HepG2 (cell line): ENCODE measurements at regions not wholly inside any gene's neighbourhood (a gene's known extent, or its start where the extent isn't known, plus 50 kb on each side); places are given as distances from the start of the nearest gene placed in this dataset.

Source experiments
- ATAC-seq: fragments of 200-7000 bp; cut with Tn5 transposase; 3 replicates; pipeline ENCODE4 v1.9.1; 2020; ENCODE audit warnings: mild to moderate bottlenecking, moderate library complexity
- BruUV-seq: library from RNA; stranded (reverse); fragments of 400-500 nt; replicated peaks from 2 replicates; lab custom pipeline; 2021; lab: Mats Ljungman, UMichigan
- CTCF ChIA-PET: fragments of 300-600 bp; formaldehyde crosslinking; extraction: SDS; loops from one replicate; lab custom pipeline; 2021; ENCODE audit warnings: low total read pairs, inconsistent platforms, low intra/inter-chr PET ratio; lab: Yijun Ruan, JAX
- POLR2A ChIA-PET: fragments of 350-600 bp; sonication (Branson Sonifier 250); formaldehyde crosslinking; loops from one replicate; lab custom pipeline; 2020; ENCODE audit warnings: antibody characterized with exemption, inconsistent platforms; lab: Yijun Ruan, JAX
- DNase-seq: peaks from one replicate; pipeline ENCODE4 v3.0.0-alpha.2; 2015; ENCODE audit warnings: low spot score
- FAIRE-seq: peaks from 3 replicates; lab custom pipeline; 2011; peaks lifted over from hg19 to GRCh38; lab: Jason Lieb, UNC
- H2AFZ ChIP-seq: one replicate; pipeline ENCODE4 v1.6.1; 2011; ENCODE audit warnings: low read length, inconsistent platforms
- H3K27ac ChIP-seq: fragments of 300-600 bp; 3 replicates; pipeline ENCODE4 v1.8.0; 2011; ENCODE audit warnings: mixed run types, mild to moderate bottlenecking, mixed read lengths, low read length, inconsistent platforms; ENCODE audit not compliant: insufficient read depth; ENCODE audit errors: extremely low read length
- H3K27me3 ChIP-seq, 2 experiments: fragments of 200-600 bp in 1 of 2; 2 replicates in 1 of 2; 3 replicates in 1 of 2; pipeline versions ENCODE4 v1.6.0 to v1.8.0; 2011; ENCODE audit warnings: low read length in 2 of 2, mild to moderate bottlenecking in 2 of 2, moderate library complexity in 2 of 2, inconsistent platforms in 1 of 2; ENCODE audit not compliant: insufficient read depth in 2 of 2, control insufficient read depth in 1 of 2
- H3K36me3 ChIP-seq, 2 experiments: fragments of 200-600 bp in 1 of 2; replicated peaks in 1 of 2; 2 replicates in 1 of 2; 3 replicates in 1 of 2; pipeline versions ENCODE4 v1.5.1 to v1.8.0; 2011; ENCODE audit warnings: low read length in 2 of 2, inconsistent platforms in 1 of 2; ENCODE audit not compliant: insufficient read depth in 2 of 2, control insufficient read depth in 1 of 2
- H3K4me1 ChIP-seq: 2 replicates; pipeline ENCODE4 v1.5.1; 2012; ENCODE audit warnings: low read length, inconsistent platforms; ENCODE audit not compliant: insufficient read depth
- H3K4me2 ChIP-seq: 2 replicates; pipeline ENCODE4 v1.6.0; 2011; ENCODE audit warnings: low read depth, low read length, inconsistent platforms
- H3K4me3 ChIP-seq, 3 experiments: fragments of 200-600 bp in 1 of 3; sonication (generic), shearing (Covaris generic) in 1 of 3; replicated peaks in 1 of 3; 2 replicates each; pipeline ENCODE4 v1.5.1; 2011 to 2016; ENCODE audit warnings: low read length in 3 of 3, inconsistent platforms in 2 of 3, low read depth in 2 of 3, mild to moderate bottlenecking in 2 of 3, control low read depth in 1 of 3, mixed read lengths in 1 of 3; ENCODE audit not compliant: insufficient read depth in 1 of 3
- H3K79me2 ChIP-seq: one replicate; pipeline ENCODE4 v1.6.1; 2011; ENCODE audit warnings: low read length, inconsistent platforms; ENCODE audit not compliant: insufficient read depth
- H3K9ac ChIP-seq: 2 replicates; pipeline ENCODE4 v1.6.0; 2011; ENCODE audit warnings: mild to moderate bottlenecking, low read depth, low read length, inconsistent platforms; ENCODE audit not compliant: insufficient read depth
- H3K9me3 ChIP-seq: 2 replicates; pipeline ENCODE4 v1.5.1; 2012; ENCODE audit warnings: mild to moderate bottlenecking, low read length
- H4K20me1 ChIP-seq: 2 replicates; pipeline ENCODE4 v1.6.0; 2011; ENCODE audit warnings: inconsistent platforms, mild to moderate bottlenecking, low read length, moderate library complexity; ENCODE audit not compliant: insufficient read depth
- FOXM1 ChIP-seq: sonication (generic); formaldehyde crosslinking; IDR thresholded peaks from 2 replicates; pipeline ENCODE4 v1.5.0; 2020; ENCODE audit warnings: missing genetic modification reagents
- SRSF1 ChIP-seq: fragments of 200-400 bp; formaldehyde crosslinking; optimal IDR thresholded peaks from 2 replicates; pipeline ENCODE3; 2017; ENCODE audit warnings: mild to moderate bottlenecking, low read depth, low read length, moderate library complexity
- ZNF460 ChIP-seq: sonication (generic); formaldehyde crosslinking; IDR thresholded peaks from 2 replicates; pipeline ENCODE4 v1.5.1; 2020; ENCODE audit warnings: missing genetic modification reagents, mild to moderate bottlenecking, borderline replicate concordance
- ZNF703 ChIP-seq: sonication (generic); formaldehyde crosslinking; IDR thresholded peaks from 2 replicates; pipeline ENCODE4 v1.5.1; 2020; ENCODE audit warnings: missing genetic modification reagents, mild to moderate bottlenecking, moderate library complexity, borderline replicate concordance
- ZNF737 ChIP-seq: sonication (generic); formaldehyde crosslinking; IDR thresholded peaks from 2 replicates; pipeline ENCODE4 v1.5.0; 2020; ENCODE audit warnings: missing genetic modification reagents, mild to moderate bottlenecking, borderline replicate concordance
- WGBS: methylation state at CpG from one replicate; pipeline ENCODE4 v1.1.6; 2017; ENCODE audit warnings: low lambda C conversion rate; 5-methylcytosine and 5-hydroxymethylcytosine counted together
- in situ Hi-C: cut with HindIII; loops from 2 replicates; pipeline ENCODE4 v1.10.0; 2017; ENCODE audit warnings: low pct_unique_long_range_greater_than_20kb; ENCODE audit not compliant: extremely low pct_ligation_motif_present
- intact Hi-C: fragments of 100-400 bp; cut with micrococcal nuclease; formaldehyde crosslinking; loops from one replicate; pipeline ENCODE4 v1.10.0; 2022; ENCODE audit not compliant: unreplicated experiment
- TF ChIP-seq, protein P1 (sequence below): sonication (generic); formaldehyde crosslinking; IDR thresholded peaks from 2 replicates; pipeline ENCODE4 v1.5.0; 2020; ENCODE audit warnings: missing genetic modification reagents
- TF ChIP-seq, protein P2 (sequence below): sonication (generic); formaldehyde crosslinking; IDR thresholded peaks from 2 replicates; pipeline ENCODE4 v1.4.0; 2020; ENCODE audit warnings: missing genetic modification reagents

GRCh38 chr17:12318571-12319266 is 298.0 kb downstream of the MAP2K4 start:
- in situ Hi-C loops, result no loop called here

More at GRCh38 chr17:12318571-12319266, 298.0 kb downstream of the MAP2K4 start:
- Histone ChIP-seq H3K27ac (no peak overlapping the region), H3K36me3 (no peaks in the 10 kb centered on the region), H3K4me2 (no peak overlapping the region), H3K9me3 (peaks cover 10% of the 10 kb centered on the region), H3K27me3 (no peaks in the 10 kb centered on the region; a peak in 1 of 5 replicates), H3K4me3 (no peak overlapping the region), H3K9ac (no peak overlapping the region), H3K79me2 (no peaks in the 10 kb centered on the region), H2AFZ (no peak overlapping the region), H3K4me1 (no peaks in the 10 kb centered on the region), H4K20me1 (no peaks in the 10 kb centered on the region)
- TF ChIP-seq SRSF1 (no peak), ZNF460 (no peak), ZNF737 (no peak), ZNF703 (no peak), FOXM1 (no peak)
- TF ChIP-seq, protein P1, sequence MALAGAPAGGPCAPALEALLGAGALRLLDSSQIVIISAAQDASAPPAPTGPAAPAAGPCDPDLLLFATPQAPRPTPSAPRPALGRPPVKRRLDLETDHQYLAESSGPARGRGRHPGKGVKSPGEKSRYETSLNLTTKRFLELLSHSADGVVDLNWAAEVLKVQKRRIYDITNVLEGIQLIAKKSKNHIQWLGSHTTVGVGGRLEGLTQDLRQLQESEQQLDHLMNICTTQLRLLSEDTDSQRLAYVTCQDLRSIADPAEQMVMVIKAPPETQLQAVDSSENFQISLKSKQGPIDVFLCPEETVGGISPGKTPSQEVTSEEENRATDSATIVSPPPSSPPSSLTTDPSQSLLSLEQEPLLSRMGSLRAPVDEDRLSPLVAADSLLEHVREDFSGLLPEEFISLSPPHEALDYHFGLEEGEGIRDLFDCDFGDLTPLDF (CRISPR knock-in tag), result no peak
- TF ChIP-seq, protein P2, sequence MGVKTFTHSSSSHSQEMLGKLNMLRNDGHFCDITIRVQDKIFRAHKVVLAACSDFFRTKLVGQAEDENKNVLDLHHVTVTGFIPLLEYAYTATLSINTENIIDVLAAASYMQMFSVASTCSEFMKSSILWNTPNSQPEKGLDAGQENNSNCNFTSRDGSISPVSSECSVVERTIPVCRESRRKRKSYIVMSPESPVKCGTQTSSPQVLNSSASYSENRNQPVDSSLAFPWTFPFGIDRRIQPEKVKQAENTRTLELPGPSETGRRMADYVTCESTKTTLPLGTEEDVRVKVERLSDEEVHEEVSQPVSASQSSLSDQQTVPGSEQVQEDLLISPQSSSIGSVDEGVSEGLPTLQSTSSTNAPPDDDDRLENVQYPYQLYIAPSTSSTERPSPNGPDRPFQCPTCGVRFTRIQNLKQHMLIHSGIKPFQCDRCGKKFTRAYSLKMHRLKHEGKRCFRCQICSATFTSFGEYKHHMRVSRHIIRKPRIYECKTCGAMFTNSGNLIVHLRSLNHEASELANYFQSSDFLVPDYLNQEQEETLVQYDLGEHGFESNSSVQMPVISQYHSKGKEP (CRISPR knock-in tag), result no peak
- POLR2A ChIA-PET, result no interaction called here
- no peak for ATAC-seq
- no peak for DNase-seq
- CTCF ChIA-PET, result no interaction called here
- intact Hi-C loops, result no loop called here
- BruUV-seq, result no TSS peak
- 12% methylated on average over 9 of the region's 9 CpGs for WGBS
- FAIRE-seq, result no peak
